Kidney (tissue), 13 donors: ENCODE measurements at regions not wholly inside any gene's neighbourhood (a gene's known extent, or its start where the extent isn't known, plus 50 kb on each side); places are given as distances from the start of the nearest gene placed in this dataset.

Experiments used
- DNase-seq, 5 donors: peaks; one replicate each; pipeline ENCODE4 v3.0.0-alpha.2; 2013 to 2020
- FAIRE-seq: peaks from 2 replicates; lab custom pipeline; 2012; peaks lifted over from hg19 to GRCh38; lab: Jason Lieb, UNC
- H3K27ac ChIP-seq, 2 donors: one replicate each; pipeline ENCODE4 v1.7.0; 2013; ENCODE audit warnings: low read depth in 2 of 2, low read length in 2 of 2, inconsistent platforms in 1 of 2
- H3K27me3 ChIP-seq: one replicate; pipeline ENCODE4 v1.7.1; 2013; ENCODE audit warnings: low read length, inconsistent platforms; ENCODE audit not compliant: control insufficient read depth, insufficient read depth
- H3K36me3 ChIP-seq, 3 donors: one replicate each; pipeline versions ENCODE4 v1.7.0 to v1.7.1; 2013; ENCODE audit warnings: low read length in 3 of 3, control low read depth in 1 of 3, inconsistent platforms in 1 of 3; ENCODE audit not compliant: insufficient read depth in 3 of 3, control insufficient read depth in 2 of 3
- H3K4me1 ChIP-seq, 3 donors: one replicate each; pipeline versions ENCODE4 v1.7.0 to v1.7.1; 2013; ENCODE audit warnings: low read length in 3 of 3, inconsistent platforms in 1 of 3, low read depth in 1 of 3; ENCODE audit not compliant: control insufficient read depth in 2 of 3, insufficient read depth in 2 of 3
- H3K4me3 ChIP-seq, 3 donors: one replicate each; pipeline versions ENCODE4 v1.7.0 to v1.8.1; 2013; ENCODE audit warnings: low read length in 3 of 3, control low read depth in 1 of 3, inconsistent platforms in 1 of 3
- H3K9ac ChIP-seq, 3 donors: one replicate each; pipeline versions ENCODE4 v1.7.0 to v1.7.1; 2013; ENCODE audit warnings: low read length in 3 of 3, control low read depth in 1 of 3, inconsistent platforms in 1 of 3
- H3K9me3 ChIP-seq, 3 donors: one replicate each; pipeline versions ENCODE4 v1.7.0 to v1.7.1; 2013; ENCODE audit warnings: low read length in 3 of 3, control low read depth in 1 of 3, inconsistent platforms in 1 of 3; ENCODE audit not compliant: control insufficient read depth in 2 of 3, insufficient read depth in 1 of 3
- CTCF ChIP-seq: IDR thresholded peaks from 3 replicates; pipeline ENCODE4 v1.5.1; 2012; ENCODE audit warnings: mild to moderate bottlenecking, moderate library complexity, borderline replicate concordance; ENCODE audit not compliant: insufficient read depth; ENCODE audit errors: extremely low read depth
- intact Hi-C: fragments of 100-400 bp; cut with DNase I; formaldehyde crosslinking; loops from one replicate; pipeline ENCODE4 v1.11.1; 2022
- donor health status: control.
- donor health status: control.
- donor health status: control.
- donor health status: control.
- donor health status: control.
- donor health status: DM: yes; HTN: yes; CAD: no.
- donor health status: Normal renal cell carcinoma (clear cell type).

- Histone ChIP-seq H3K27ac (no peak overlapping the region), H3K36me3 (no peaks in the 10 kb centered on the region), H3K4me1 (no peaks in the 10 kb centered on the region), H3K9me3 (no peaks in the 10 kb centered on the region), H3K27me3 (no peaks in the 10 kb centered on the region), H3K9ac (no peak overlapping the region), H3K4me3 (no peak overlapping the region)
- no peak for TF ChIP-seq CTCF
- intact Hi-C loops = no loop called here
- FAIRE-seq = no peak
- no peak for DNase-seq
Observed at GRCh38 chr3:144457758-144458157, 486.1 kb downstream of the DIPK2A start.

- no peak for FAIRE-seq
- no peak for TF ChIP-seq CTCF
- intact Hi-C loops = no loop called here
- no peak for DNase-seq
- Histone ChIP-seq H3K9me3 (no peaks in the 10 kb centered on the region), H3K27me3 (no peaks in the 10 kb centered on the region), H3K9ac (no peak overlapping the region), H3K4me3 (no peak overlapping the region), H3K4me1 (no peaks in the 10 kb centered on the region), H3K36me3 (no peaks in the 10 kb centered on the region), H3K27ac (no peak overlapping the region)
Observed at GRCh38 chr3:144458283-144458682, 486.7 kb downstream of the DIPK2A start.

- FAIRE-seq = no peak
Observed at GRCh38 chr3:144462337-144462736, 490.7 kb downstream of the DIPK2A start.

More at GRCh38 chr3:144462337-144462736, 490.7 kb downstream of the DIPK2A start:
- intact Hi-C loops = no loop called here
- no peaks in the 10 kb centered on the region for H3K27me3 ChIP-seq
- no peak for TF ChIP-seq CTCF
- H3K27ac ChIP-seq = no peak overlapping the region
- no peaks in the 10 kb centered on the region for H3K4me1 ChIP-seq
- no peaks in the 10 kb centered on the region for H3K36me3 ChIP-seq
- DNase-seq = no peak
- no peak overlapping the region for H3K9ac ChIP-seq
- no peak overlapping the region for H3K4me3 ChIP-seq
- no peaks in the 10 kb centered on the region for H3K9me3 ChIP-seq
